ENCODE measurements at regions not wholly inside any gene's neighbourhood (a gene's known extent, or its start where the extent isn't known, plus 50 kb on each side); places are given as distances from the start of the nearest gene placed in this dataset.

DNA sequence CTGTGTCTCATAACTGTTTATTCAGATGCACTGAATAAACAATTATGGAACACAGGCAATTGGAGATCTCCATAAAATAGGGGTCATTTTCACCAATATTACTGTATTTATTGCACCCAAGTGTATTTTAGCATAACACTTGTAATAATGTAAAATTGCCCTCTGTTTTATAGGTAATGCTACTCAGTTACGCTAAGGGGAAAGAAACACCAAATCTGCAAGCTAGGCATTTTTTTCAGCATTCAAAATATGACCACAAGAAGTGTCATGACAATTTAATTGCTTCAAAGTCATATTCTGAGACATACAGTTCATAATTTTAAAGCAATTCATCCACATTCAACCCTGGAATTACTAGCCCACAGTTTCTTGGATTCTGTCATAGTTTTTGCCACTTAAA is 643.2 kb upstream of the NOX3 start (continued):
- TF ChIP-seq, protein P1, sequence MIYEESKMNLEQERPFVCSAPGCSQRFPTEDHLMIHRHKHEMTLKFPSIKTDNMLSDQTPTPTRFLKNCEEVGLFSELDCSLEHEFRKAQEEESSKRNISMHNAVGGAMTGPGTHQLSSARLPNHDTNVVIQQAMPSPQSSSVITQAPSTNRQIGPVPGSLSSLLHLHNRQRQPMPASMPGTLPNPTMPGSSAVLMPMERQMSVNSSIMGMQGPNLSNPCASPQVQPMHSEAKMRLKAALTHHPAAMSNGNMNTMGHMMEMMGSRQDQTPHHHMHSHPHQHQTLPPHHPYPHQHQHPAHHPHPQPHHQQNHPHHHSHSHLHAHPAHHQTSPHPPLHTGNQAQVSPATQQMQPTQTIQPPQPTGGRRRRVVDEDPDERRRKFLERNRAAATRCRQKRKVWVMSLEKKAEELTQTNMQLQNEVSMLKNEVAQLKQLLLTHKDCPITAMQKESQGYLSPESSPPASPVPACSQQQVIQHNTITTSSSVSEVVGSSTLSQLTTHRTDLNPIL (CRISPR knock-in tag; IDR thresholded peaks at IDR 0.05; ENCODE audit: low read depth), result no peak
- TF ChIP-seq TCF4 (CRISPR knock-in tag; IDR thresholded peaks at IDR 0.05; ENCODE audit: borderline replicate concordance), result no peak
- TF ChIP-seq ZFP3 (CRISPR knock-in tag; IDR thresholded peaks at IDR 0.05), result no peak
- no peak for TF ChIP-seq ZNF8 (CRISPR knock-in tag; IDR thresholded peaks at IDR 0.05)
- no peak for TF ChIP-seq ZNF70 (CRISPR knock-in tag; IDR thresholded peaks at IDR 0.05)
- no peak for TF ChIP-seq PPARA (CRISPR knock-in tag; IDR thresholded peaks at IDR 0.05; ENCODE audit: borderline replicate concordance)
- no peak for TF ChIP-seq ESRRG (CRISPR knock-in tag; IDR thresholded peaks at IDR 0.05)
- TF ChIP-seq ISL1 (CRISPR knock-in tag; IDR thresholded peaks at IDR 0.05), result no peak
- no peak for TF ChIP-seq CSDC2 (CRISPR knock-in tag; IDR thresholded peaks at IDR 0.05)
- no peak for TF ChIP-seq ZC3H10 (CRISPR knock-in tag; IDR thresholded peaks at IDR 0.05)

DNA sequence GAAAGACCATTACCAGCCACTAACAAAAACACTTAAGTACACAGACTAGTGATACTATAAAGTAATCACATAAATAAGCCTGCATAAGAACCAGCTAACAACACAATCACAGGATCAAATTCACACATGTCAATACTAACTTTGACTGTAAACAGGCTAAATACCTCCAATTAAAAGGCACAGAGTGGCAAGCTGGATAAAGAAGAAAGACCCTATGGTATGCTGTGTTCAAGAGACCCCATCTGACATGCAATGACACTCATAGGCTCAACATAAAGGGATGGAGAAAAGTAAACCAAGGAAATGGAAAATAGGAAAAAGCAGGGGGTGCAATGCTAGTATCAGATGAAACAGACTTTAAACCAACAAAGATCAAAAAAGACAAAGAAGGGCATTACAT is 631.8 kb upstream of the NOX3 start:
- TF ChIP-seq BACH2 (CRISPR knock-in tag; IDR thresholded peaks at IDR 0.05; ENCODE audit: borderline replicate concordance) (no peak), TOX (CRISPR knock-in tag; IDR thresholded peaks at IDR 0.05; ENCODE audit: borderline replicate concordance) (no peak), ESRRG (CRISPR knock-in tag; IDR thresholded peaks at IDR 0.05) (no peak), CSDC2 (CRISPR knock-in tag; IDR thresholded peaks at IDR 0.05) (no peak), RARB (CRISPR knock-in tag; IDR thresholded peaks at IDR 0.05) (no peak), ZNF8 (CRISPR knock-in tag; IDR thresholded peaks at IDR 0.05) (no peak), GLIS3 (CRISPR knock-in tag; IDR thresholded peaks at IDR 0.05) (no peak), ZNF565 (CRISPR knock-in tag; conservative IDR thresholded peaks at IDR 0.05; ENCODE audit: low read depth) (no peak)
- ATAC-seq, result no peak

DNA sequence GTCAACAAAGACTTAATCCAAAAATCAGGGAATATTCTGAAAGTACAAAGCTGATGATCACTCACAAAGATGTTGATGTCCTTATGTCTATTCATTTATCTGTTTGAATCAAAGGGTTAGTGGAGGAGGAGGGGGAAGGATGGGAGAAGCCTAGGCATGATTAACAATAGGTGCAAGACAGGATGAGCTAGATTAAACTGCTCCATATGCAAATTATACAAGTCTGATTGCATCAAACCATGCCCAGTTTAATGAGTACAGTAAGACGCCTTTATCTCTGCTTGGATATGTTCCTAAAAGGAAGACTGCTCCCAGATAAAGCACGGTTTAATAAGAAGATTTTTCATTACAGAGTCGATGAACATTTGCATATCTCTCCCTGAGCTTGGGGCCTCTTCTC is 626.4 kb upstream of the NOX3 start:
- no peak for TF ChIP-seq TCF4 (CRISPR knock-in tag; IDR thresholded peaks at IDR 0.05; ENCODE audit: borderline replicate concordance)
- TF ChIP-seq ARNTL (CRISPR knock-in tag; IDR thresholded peaks at IDR 0.05; ENCODE audit: borderline replicate concordance, low read depth), result no peak
- TF ChIP-seq ZFP30 (CRISPR knock-in tag; IDR thresholded peaks at IDR 0.05), result no peak
- no peak for TF ChIP-seq OSR1 (CRISPR knock-in tag; IDR thresholded peaks at IDR 0.05)
- TF ChIP-seq, protein P2, sequence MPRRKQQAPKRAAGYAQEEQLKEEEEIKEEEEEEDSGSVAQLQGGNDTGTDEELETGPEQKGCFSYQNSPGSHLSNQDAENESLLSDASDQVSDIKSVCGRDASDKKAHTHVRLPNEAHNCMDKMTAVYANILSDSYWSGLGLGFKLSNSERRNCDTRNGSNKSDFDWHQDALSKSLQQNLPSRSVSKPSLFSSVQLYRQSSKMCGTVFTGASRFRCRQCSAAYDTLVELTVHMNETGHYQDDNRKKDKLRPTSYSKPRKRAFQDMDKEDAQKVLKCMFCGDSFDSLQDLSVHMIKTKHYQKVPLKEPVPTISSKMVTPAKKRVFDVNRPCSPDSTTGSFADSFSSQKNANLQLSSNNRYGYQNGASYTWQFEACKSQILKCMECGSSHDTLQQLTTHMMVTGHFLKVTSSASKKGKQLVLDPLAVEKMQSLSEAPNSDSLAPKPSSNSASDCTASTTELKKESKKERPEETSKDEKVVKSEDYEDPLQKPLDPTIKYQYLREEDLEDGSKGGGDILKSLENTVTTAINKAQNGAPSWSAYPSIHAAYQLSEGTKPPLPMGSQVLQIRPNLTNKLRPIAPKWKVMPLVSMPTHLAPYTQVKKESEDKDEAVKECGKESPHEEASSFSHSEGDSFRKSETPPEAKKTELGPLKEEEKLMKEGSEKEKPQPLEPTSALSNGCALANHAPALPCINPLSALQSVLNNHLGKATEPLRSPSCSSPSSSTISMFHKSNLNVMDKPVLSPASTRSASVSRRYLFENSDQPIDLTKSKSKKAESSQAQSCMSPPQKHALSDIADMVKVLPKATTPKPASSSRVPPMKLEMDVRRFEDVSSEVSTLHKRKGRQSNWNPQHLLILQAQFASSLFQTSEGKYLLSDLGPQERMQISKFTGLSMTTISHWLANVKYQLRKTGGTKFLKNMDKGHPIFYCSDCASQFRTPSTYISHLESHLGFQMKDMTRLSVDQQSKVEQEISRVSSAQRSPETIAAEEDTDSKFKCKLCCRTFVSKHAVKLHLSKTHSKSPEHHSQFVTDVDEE (CRISPR knock-in tag; IDR thresholded peaks at IDR 0.05), result no peak
- TF ChIP-seq TOX (CRISPR knock-in tag; IDR thresholded peaks at IDR 0.05; ENCODE audit: borderline replicate concordance), result no peak
- TF ChIP-seq SNAI2 (CRISPR knock-in tag; IDR thresholded peaks at IDR 0.05), result no peak
- no peak for TF ChIP-seq BACH2 (CRISPR knock-in tag; IDR thresholded peaks at IDR 0.05; ENCODE audit: borderline replicate concordance)
- TF ChIP-seq ZFP3 (CRISPR knock-in tag; IDR thresholded peaks at IDR 0.05), result no peak
- no peak for TF ChIP-seq ZC3H10 (CRISPR knock-in tag; IDR thresholded peaks at IDR 0.05)
- no peak for TF ChIP-seq ZNF8 (CRISPR knock-in tag; IDR thresholded peaks at IDR 0.05)
- TF ChIP-seq GLIS3 (CRISPR knock-in tag; IDR thresholded peaks at IDR 0.05), result no peak
- TF ChIP-seq, protein P1 (CRISPR knock-in tag; IDR thresholded peaks at IDR 0.05; ENCODE audit: low read depth), result no peak
- TF ChIP-seq, protein P3, sequence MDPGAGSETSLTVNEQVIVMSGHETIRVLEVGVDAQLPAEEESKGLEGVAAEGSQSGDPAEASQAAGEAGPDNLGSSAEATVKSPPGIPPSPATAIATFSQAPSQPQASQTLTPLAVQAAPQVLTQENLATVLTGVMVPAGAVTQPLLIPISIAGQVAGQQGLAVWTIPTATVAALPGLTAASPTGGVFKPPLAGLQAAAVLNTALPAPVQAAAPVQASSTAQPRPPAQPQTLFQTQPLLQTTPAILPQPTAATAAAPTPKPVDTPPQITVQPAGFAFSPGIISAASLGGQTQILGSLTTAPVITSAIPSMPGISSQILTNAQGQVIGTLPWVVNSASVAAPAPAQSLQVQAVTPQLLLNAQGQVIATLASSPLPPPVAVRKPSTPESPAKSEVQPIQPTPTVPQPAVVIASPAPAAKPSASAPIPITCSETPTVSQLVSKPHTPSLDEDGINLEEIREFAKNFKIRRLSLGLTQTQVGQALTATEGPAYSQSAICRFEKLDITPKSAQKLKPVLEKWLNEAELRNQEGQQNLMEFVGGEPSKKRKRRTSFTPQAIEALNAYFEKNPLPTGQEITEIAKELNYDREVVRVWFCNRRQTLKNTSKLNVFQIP (CRISPR knock-in tag; IDR thresholded peaks at IDR 0.05; ENCODE audit: borderline replicate concordance, low read depth), result no peak
- TF ChIP-seq, protein P4, sequence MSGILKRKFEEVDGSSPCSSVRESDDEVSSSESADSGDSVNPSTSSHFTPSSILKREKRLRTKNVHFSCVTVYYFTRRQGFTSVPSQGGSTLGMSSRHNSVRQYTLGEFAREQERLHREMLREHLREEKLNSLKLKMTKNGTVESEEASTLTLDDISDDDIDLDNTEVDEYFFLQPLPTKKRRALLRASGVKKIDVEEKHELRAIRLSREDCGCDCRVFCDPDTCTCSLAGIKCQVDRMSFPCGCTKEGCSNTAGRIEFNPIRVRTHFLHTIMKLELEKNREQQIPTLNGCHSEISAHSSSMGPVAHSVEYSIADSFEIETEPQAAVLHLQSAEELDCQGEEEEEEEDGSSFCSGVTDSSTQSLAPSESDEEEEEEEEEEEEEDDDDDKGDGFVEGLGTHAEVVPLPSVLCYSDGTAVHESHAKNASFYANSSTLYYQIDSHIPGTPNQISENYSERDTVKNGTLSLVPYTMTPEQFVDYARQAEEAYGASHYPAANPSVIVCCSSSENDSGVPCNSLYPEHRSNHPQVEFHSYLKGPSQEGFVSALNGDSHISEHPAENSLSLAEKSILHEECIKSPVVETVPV (CRISPR knock-in tag; IDR thresholded peaks at IDR 0.05), result no peak
- no peak for TF ChIP-seq PPARA (CRISPR knock-in tag; IDR thresholded peaks at IDR 0.05; ENCODE audit: borderline replicate concordance)
- no peak for TF ChIP-seq ZNF70 (CRISPR knock-in tag; IDR thresholded peaks at IDR 0.05)
- TF ChIP-seq ESRRG (CRISPR knock-in tag; IDR thresholded peaks at IDR 0.05), result no peak
- no peak for TF ChIP-seq CSDC2 (CRISPR knock-in tag; IDR thresholded peaks at IDR 0.05)
- no peak for ATAC-seq
